OCI-LY7 (cell line): ENCODE measurements at regions not wholly inside any gene's neighbourhood (a gene's known extent, or its start where the extent isn't known, plus 50 kb on each side); places are given as distances from the start of the nearest gene placed in this dataset.

Experiments used
- EZH2phosphoT487 ChIP-seq: fragments of 200-600 bp; sonication (generic); IDR thresholded peaks from 2 replicates; pipeline ENCODE4 v1.6.1; 2018; ENCODE audit warnings: low read depth, borderline replicate concordance, mild to moderate bottlenecking, mixed run types, antibody characterized with exemption, low read length, moderate library complexity, mixed read lengths
- TF ChIP-seq, protein P1 (sequence below): fragments of 200-600 bp; sonication (generic); conservative IDR thresholded peaks from 2 replicates; pipeline ENCODE4 v1.5.1; 2014; ENCODE audit warnings: mild to moderate bottlenecking, antibody characterized with exemption, low read length, moderate library complexity, mixed read lengths

DNA sequence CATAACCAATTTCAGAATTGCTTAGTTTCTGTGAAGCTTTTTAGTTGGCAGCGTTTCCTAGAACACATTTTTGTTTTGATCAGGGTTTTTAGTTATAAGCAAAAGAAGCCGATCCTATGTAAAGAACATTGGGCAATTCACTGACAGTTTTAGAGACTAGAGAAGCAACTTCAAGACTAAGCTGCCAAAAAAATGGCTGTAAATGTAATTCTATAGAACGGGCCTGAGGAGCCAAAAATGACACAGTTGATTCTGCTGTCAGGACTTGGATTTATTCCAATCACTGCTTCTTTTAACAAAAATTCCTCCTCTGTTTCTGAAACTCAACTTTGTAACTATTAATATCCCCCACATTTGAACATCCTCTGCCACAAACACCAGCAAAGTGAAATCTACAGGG, 236.0 kb upstream of the EYS start:
- no peak for TF ChIP-seq EZH2phosphoT487
- TF ChIP-seq, protein P1, sequence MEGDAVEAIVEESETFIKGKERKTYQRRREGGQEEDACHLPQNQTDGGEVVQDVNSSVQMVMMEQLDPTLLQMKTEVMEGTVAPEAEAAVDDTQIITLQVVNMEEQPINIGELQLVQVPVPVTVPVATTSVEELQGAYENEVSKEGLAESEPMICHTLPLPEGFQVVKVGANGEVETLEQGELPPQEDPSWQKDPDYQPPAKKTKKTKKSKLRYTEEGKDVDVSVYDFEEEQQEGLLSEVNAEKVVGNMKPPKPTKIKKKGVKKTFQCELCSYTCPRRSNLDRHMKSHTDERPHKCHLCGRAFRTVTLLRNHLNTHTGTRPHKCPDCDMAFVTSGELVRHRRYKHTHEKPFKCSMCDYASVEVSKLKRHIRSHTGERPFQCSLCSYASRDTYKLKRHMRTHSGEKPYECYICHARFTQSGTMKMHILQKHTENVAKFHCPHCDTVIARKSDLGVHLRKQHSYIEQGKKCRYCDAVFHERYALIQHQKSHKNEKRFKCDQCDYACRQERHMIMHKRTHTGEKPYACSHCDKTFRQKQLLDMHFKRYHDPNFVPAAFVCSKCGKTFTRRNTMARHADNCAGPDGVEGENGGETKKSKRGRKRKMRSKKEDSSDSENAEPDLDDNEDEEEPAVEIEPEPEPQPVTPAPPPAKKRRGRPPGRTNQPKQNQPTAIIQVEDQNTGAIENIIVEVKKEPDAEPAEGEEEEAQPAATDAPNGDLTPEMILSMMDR, result no peak
